ENCODE measurements at regions not wholly inside any gene's neighbourhood (a gene's known extent, or its start where the extent isn't known, plus 50 kb on each side); places are given as distances from the start of the nearest gene placed in this dataset.
A peak's percentile ranks its signal among the peaks of the same experiment; 100 is the strongest.

DNA sequence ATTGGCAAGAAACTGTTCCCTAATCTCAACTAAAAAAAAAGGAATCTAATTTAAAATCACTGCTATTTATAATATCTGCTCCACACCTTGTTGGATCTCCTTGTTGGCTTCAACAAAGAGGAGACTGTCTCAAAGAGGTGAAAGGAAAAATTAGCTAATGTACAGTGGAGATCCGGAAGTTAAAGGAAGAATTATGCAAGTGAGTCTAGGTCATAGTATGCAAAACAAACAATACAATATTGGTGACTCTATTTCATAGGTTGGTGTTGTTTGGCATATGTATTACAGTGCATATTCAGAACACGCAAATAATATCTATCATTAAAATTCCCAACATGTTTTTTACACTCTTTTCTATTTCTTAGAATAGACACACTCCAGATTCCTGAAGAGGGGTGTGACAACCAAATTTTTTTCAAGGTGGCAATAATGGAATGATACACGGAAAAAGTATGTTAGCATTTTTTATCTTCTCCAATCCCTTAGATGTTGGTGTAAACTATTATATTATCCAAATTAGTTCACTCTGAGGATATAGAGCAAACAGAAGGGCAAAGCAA is 685.3 kb downstream of the KCNA4 start:
- TF ChIP-seq FOXM1 (IDR thresholded peaks at IDR 0.05; ENCODE audit: borderline replicate concordance, low read depth): no peak
- no peak for TF ChIP-seq EGR1 (IDR thresholded peaks at IDR 0.05)
- no peak for TF ChIP-seq RAD21 (IDR thresholded peaks at IDR 0.05; ENCODE audit: low read depth)
- TF ChIP-seq USF1 (IDR thresholded peaks at IDR 0.05): no peak
- TF ChIP-seq TCF12 (IDR thresholded peaks at IDR 0.05; ENCODE audit: low read depth): no peak
- no peak for TF ChIP-seq NFIC (IDR thresholded peaks at IDR 0.05)
- no peak for TF ChIP-seq CEBPB (IDR thresholded peaks at IDR 0.05)
- TF ChIP-seq TEAD4 (IDR thresholded peaks at IDR 0.05): no peak
- TF ChIP-seq YY1 (IDR thresholded peaks at IDR 0.05; ENCODE audit: low read depth): no peak
- TF ChIP-seq REST (IDR thresholded peaks at IDR 0.05; ENCODE audit: low read depth): no peak
- no peak for TF ChIP-seq EP300 (IDR thresholded peaks at IDR 0.05; ENCODE audit: borderline replicate concordance)
- TF ChIP-seq, protein P1, sequence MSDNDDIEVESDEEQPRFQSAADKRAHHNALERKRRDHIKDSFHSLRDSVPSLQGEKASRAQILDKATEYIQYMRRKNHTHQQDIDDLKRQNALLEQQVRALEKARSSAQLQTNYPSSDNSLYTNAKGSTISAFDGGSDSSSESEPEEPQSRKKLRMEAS (IDR thresholded peaks at IDR 0.05): no peak
- TF ChIP-seq CREB1 (IDR thresholded peaks at IDR 0.05; ENCODE audit: low read depth): no peak
- TF ChIP-seq ZBTB7A (IDR thresholded peaks at IDR 0.05; ENCODE audit: low read depth): no peak
- no peak for TF ChIP-seq TAF1 (IDR thresholded peaks at IDR 0.05; ENCODE audit: low read depth)

DNA sequence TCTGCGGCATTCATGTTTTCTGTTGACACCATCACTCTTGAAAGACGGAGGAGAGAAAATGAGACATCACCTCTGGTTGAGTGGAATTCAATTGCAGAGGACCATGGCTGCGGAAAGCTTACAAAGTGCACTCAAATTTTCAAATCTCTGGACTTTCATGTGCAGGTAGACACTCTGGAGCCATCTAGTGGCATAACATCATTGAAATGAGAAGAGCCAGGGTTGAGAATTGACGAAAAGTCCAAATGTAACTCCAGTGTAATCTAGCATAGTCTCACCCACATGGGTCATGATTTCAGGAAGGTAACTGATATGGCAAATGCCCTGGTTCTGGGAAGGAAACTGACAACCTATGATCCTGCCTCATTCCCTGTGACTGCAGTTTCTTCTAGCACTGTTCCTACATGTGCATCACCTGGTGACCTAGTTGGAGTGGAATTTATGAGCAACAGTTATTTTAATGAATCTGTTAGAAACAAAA is 687.8 kb downstream of the KCNA4 start:
- TF ChIP-seq RAD21 (IDR thresholded peaks at IDR 0.05; ENCODE audit: low read depth) (peak; percentile 78), FOXM1 (IDR thresholded peaks at IDR 0.05; ENCODE audit: borderline replicate concordance, low read depth) (no peak), TEAD4 (IDR thresholded peaks at IDR 0.05) (no peak), EGR1 (IDR thresholded peaks at IDR 0.05) (no peak), ZBTB7A (IDR thresholded peaks at IDR 0.05; ENCODE audit: low read depth) (no peak), REST (IDR thresholded peaks at IDR 0.05; ENCODE audit: low read depth) (no peak), USF1 (IDR thresholded peaks at IDR 0.05) (no peak), YY1 (IDR thresholded peaks at IDR 0.05; ENCODE audit: low read depth) (no peak), CREB1 (IDR thresholded peaks at IDR 0.05; ENCODE audit: low read depth) (no peak), TAF1 (IDR thresholded peaks at IDR 0.05; ENCODE audit: low read depth) (no peak), NFIC (IDR thresholded peaks at IDR 0.05) (no peak), CEBPB (IDR thresholded peaks at IDR 0.05) (no peak), TCF12 (IDR thresholded peaks at IDR 0.05; ENCODE audit: low read depth) (no peak), EP300 (IDR thresholded peaks at IDR 0.05; ENCODE audit: borderline replicate concordance) (no peak)
- TF ChIP-seq, protein P1 (IDR thresholded peaks at IDR 0.05): peak; percentile 4; the same call in 1 of the 2 replicates

DNA sequence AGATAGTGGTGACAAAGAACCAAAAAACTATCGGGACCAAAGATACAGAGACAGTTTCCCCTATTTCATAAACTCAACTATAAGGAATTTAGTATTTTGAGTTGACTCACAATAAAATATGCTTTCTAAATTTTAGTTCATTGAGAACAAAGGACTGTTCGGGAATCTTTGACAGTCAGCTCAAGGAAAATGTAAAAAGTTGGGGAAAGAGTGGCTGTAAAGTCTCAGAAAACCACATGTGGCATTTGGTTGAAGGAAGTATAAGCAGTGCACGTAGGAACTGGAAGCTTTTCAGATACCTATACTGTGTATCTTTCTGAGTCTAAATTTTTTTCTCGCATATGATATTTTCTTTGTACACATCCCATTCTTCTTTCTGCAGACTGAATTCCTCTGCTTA is 688.9 kb downstream of the KCNA4 start:
- TF ChIP-seq CREB1 (IDR thresholded peaks at IDR 0.05; ENCODE audit: low read depth) (no peak), REST (IDR thresholded peaks at IDR 0.05; ENCODE audit: low read depth) (no peak), TEAD4 (IDR thresholded peaks at IDR 0.05) (no peak), EGR1 (IDR thresholded peaks at IDR 0.05) (no peak), USF1 (IDR thresholded peaks at IDR 0.05) (no peak), TCF12 (IDR thresholded peaks at IDR 0.05; ENCODE audit: low read depth) (no peak), NFIC (IDR thresholded peaks at IDR 0.05) (no peak), RAD21 (IDR thresholded peaks at IDR 0.05; ENCODE audit: low read depth) (no peak), EP300 (IDR thresholded peaks at IDR 0.05; ENCODE audit: borderline replicate concordance) (no peak)
- TF ChIP-seq, protein P1 (IDR thresholded peaks at IDR 0.05): no peak

Measured in Ishikawa (cell line).